Uterus (tissue), 2 donors: ENCODE measurements at regions not wholly inside any gene's neighbourhood (a gene's known extent, or its start where the extent isn't known, plus 50 kb on each side); places are given as distances from the start of the nearest gene placed in this dataset.
"Not testable (repeated sequence)": the region's sequence is repeated elsewhere in the genome, so short reads cannot be mapped to it uniquely, and the experiment has no call there.

Experiments used
- POLR2A ChIP-seq, 2 donors: fragments of 450-650 bp; IDR thresholded peaks; one replicate each; pipeline ENCODE4 v1.6.1; 2016; ENCODE audit warnings: antibody characterized with exemption in 2 of 2, mild to moderate bottlenecking in 1 of 2, moderate library complexity in 1 of 2
- TF ChIP-seq, protein P1 (sequence below), 4 experiments: fragments of 200-600 bp in 2 of 4; fragments of 450-650 bp in 2 of 4; sonication (generic) in 2 of 4; IDR thresholded peaks; one replicate each; pipeline ENCODE4 v1.5.1; 2016 to 2019; ENCODE audit warnings: antibody characterized with exemption in 4 of 4, mild to moderate bottlenecking in 2 of 4, moderate library complexity in 1 of 4

DNA sequence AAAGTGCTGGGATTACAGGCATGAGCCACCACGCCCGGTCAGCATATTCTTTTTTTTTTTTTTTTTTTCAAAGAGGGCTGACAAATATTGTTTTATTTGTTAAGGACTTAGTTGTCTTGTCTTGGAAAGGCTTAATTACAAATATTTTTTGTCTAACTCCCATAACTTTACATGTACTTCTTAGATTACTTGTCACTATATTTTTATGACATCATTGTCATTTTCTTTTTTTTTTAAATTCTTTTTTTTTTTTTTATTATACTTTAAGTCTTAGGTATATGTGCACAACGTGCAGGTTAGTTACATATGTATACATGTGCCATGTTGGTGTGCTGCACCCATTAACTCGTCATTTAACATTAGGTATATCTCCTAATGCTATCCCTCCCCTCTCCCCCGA lies 162.5 kb downstream of the DISP1 start:
- TF ChIP-seq, protein P1, sequence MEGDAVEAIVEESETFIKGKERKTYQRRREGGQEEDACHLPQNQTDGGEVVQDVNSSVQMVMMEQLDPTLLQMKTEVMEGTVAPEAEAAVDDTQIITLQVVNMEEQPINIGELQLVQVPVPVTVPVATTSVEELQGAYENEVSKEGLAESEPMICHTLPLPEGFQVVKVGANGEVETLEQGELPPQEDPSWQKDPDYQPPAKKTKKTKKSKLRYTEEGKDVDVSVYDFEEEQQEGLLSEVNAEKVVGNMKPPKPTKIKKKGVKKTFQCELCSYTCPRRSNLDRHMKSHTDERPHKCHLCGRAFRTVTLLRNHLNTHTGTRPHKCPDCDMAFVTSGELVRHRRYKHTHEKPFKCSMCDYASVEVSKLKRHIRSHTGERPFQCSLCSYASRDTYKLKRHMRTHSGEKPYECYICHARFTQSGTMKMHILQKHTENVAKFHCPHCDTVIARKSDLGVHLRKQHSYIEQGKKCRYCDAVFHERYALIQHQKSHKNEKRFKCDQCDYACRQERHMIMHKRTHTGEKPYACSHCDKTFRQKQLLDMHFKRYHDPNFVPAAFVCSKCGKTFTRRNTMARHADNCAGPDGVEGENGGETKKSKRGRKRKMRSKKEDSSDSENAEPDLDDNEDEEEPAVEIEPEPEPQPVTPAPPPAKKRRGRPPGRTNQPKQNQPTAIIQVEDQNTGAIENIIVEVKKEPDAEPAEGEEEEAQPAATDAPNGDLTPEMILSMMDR (IDR thresholded peaks at IDR 0.05), result not testable (repeated sequence)
- not testable (repeated sequence) for TF ChIP-seq POLR2A (IDR thresholded peaks at IDR 0.05)
